ENCODE measurements at regions not wholly inside any gene's neighbourhood (a gene's known extent, or its start where the extent isn't known, plus 50 kb on each side); places are given as distances from the start of the nearest gene placed in this dataset.

DNA sequence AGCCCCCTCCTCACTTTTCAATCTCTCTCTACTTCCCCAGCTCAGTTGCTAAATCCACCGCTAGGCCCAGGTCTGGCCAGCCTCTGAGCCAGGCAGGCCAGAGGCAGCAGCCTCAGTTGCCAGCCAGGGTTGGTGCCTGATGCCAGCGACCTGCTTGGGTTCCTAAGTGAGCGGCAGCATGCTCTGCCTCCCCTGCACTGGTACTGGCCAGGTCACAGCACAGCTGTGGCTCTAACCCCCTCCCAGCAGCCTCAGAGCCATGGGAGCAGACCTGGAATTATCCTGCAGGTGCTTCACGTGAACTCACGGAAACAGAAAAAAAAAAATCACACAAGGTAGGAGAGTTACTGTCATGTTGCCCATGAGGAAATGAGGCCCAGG is 82.5 kb upstream of the ATF3 start:
- no peak for DNase-seq

DNA sequence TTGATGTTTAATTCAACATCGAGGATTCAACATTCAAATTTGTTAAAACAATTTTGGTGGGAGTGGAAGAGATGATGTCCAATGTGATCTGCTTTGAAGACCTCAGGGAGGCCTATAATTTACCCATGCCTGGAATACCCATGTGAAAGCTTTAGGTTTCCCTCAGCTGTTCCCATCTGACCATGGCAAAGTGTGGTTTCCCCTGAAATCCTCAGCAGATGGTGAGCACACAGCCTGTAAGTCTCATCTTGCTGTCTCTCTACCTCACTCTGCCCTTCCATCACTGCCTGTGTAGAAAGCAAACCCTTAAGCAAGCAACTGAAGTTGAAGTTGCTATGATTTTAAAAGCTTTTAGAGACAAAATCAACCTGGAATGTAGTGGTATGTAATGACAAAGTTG is 80.1 kb upstream of the ATF3 start:
- no peak for DNase-seq

DNA sequence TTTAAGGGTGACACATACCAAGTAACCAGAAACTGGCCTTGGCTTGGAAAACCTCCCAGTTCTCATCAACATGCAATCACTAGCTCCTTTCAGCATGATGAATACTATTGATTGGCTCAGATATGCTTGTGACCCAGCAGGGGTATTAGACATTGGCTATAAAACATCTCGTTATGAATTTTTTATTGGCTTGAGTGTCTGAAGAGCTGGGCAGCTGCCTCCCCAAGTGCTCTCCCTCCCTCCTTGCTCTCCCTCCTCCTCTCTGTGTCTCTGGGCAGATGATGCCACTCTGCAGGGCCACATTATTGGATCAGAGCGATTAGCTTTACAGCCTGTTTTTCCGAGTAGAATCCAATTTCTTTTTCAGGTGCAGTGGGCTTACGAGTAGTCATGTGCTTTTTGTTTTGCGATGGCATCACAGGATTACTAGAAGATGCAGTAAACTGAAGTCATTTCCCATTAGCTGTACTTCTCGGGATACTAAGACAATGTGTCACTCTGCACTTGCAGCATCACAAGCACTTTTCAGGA is 79.3 kb upstream of the ATF3 start:
- no peak for DNase-seq

DNA sequence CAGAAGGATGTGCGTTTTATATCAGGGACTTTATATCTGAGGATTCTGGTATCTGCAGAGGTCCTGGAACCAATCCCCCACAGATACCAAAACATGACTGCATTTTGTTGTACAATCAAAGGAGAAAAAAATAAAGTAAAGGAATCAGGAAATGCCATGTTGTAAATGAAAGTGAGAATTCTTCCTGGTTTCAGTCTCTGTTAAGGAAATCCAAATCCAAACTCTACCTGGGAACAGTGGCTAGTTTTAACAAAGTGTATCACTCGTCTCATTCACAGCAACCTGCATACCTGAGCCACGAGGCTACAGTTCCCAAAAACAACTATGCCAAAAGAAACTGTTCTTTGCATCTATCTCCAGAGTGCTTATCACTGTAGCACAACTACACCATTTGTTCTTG is 77.3 kb upstream of the ATF3 start:
- DNase-seq, result no peak

DNA sequence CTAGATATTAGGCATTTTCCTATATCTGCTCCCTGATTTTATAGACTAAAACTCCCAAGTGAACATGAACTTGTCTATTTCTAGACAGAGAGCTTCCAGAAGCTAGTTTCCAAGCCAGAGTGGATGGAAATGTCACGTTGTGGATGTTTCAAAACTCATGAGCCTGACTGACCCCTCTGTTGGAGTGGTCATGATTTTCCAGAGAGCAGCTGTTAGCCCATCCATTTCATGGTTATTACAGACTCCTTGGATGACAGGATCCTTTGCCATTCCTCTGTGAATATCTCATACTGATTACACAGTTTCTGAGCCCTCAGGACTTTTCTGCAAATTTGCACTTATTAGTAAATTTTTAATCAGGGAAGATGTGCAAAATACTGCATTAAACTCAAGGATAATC is 76.8 kb upstream of the ATF3 start:
- DNase-seq, result no peak

DNA sequence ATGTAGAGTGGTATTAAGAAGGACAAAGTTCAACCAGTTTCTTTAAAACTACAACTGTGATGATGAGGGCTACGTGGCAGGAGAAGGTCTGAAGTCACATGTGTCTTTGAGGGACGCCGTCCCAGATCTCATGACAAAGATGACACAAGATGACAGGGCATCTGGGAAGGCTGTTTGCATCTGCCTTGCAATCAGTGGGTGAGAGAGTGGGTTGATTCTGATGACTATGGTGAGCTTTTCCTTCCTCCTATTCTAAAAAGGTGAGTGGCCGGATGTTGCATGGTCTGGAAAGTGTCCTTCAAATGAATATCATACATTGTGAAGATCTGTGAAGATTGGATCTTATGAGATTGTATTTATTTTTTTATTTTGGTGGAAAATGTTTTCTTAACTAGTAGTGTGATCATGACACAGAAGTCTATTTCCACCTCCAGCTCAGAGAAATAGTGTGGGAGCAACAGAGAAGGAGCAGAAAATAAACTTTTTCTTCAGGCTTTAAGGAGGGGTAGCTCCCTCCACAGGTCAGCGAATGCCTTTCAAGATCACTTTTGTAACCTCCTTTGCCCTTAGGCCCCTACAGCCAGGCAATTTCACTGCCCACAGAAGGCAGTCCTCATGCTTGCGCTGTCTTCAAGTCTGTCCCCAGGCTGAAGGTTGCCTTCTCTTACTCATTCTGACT is 76.0 kb upstream of the ATF3 start:
- DNase-seq, result no peak

DNA sequence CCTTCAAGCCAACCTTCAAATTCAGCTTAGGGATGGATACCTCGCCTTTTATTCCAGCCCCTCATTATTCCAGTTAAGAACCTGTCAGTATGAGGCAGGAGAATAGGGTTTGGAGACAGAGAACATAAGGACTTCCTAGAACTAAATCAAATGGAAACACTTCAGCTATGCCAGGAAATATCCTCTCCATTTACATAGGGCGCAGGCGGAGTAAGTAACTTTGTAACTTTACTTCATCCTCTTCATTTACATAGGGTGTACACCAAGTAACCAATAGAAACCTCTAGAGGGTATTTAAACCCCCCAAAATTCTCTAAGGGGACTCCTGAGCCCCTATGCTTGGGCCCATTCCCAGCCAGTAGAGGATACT is 75.4 kb upstream of the ATF3 start:
- no peak for DNase-seq

DNA sequence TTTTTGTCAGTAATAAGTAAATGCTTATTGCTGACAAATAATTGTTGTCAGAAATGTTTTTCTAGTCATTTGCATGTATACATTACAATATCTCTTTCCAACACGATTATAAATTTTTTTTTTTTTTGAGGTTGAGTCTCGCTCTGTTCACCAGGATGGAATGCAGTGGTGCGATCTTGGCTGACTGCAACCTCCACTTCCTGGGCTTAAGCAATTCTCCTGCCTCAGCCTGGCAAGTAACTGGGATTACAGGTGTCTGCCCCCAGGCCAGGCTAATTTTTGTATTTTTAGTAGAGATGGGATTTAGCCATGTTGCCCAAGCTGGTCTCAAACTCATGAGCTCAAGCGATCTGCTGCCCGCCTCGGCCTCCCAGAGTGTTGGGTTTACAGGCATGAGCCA is 72.0 kb upstream of the ATF3 start:
- no peak for DNase-seq

DNA sequence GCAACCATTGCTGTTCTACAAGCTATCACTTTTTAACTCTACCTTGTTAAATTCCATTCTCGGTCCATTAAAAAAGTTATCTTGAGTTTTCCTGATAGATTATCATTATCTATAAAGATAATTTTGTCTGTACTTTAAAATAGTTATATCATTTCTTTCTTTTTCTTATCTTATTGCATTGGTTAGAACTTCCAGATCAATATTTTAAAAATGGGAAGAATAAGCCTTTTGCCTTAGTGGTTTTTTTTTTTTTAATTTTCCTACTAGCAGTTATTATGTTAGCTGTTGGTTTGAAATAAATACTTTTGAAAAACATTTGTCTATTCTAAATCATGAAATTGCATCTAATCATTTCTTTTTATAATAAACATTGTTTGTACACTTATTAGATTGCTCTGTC is 71.0 kb upstream of the ATF3 start:
- no peak for DNase-seq

DNA sequence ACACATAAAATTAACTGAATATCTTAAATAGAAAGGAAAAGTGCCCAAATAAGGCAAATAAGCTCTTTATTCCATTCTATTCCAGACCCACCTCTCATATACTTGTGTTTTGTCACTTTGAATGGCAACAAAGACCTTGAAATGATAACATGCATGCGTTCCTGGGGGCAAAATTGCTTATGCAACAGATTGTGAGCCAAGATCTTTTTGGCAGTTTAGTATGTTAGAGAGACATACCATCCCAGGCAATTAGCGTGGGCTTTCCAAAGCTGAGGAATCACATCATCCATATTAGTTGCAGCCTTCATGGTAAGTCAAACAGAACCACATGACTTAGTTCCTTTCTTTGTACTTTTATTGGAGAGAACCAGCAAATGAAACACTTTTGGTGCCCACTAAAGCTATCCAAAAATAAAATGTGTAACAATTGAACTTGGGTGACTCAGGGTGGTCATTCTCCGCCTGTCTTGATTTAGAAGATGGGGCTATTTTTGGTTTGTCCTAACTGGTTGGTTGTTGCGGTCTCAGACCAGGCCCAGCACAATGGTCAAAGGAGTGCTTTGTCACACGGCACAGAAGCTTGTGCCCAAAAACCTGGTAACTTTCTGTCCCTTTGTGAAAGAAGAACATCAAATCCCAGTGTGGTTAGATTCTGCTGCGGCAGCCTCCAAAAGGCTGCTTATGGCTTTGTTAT is 68.7 kb upstream of the ATF3 start:
- no peak for DNase-seq

DNA sequence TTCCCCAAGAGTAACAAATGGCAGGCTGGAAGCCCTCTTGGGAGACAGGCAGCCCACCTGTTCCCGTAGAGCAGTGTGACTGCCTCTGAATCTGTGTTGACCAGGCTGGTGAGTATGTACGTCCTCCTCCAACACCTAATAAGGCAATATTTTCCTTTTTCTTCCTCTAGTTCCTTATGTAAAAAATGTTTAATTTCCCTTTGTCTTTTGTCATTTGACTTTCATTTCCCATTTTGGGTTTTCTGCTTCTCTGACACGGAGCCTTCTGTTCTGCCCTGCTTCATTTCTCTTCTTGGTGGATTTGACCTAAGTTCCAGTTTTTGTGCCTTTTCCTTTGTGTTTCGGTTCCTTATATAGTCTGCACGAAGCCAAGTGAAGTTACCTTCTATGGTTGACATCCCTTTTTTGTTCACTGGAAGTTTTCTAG is 65.8 kb upstream of the ATF3 start:
- no peak for DNase-seq

DNA sequence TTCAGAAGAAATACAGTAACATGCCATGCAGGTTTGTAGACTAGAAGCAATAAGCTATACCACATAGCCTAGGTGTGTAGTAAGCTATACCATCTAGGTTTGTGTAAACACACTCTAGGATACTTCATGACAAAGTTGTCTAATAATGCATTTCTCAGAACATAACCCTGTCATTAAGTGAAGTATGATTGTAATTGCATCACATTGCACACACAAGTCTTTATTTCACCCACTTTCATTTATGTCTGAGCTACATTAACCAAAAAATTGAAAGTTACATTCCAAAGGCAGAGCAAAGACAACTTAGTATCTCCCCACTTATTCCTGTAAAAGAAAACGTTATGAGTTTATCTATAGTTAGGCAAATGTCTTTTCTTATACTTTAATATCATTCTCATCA is 64.5 kb upstream of the ATF3 start:
- DNase-seq, result no peak

DNA sequence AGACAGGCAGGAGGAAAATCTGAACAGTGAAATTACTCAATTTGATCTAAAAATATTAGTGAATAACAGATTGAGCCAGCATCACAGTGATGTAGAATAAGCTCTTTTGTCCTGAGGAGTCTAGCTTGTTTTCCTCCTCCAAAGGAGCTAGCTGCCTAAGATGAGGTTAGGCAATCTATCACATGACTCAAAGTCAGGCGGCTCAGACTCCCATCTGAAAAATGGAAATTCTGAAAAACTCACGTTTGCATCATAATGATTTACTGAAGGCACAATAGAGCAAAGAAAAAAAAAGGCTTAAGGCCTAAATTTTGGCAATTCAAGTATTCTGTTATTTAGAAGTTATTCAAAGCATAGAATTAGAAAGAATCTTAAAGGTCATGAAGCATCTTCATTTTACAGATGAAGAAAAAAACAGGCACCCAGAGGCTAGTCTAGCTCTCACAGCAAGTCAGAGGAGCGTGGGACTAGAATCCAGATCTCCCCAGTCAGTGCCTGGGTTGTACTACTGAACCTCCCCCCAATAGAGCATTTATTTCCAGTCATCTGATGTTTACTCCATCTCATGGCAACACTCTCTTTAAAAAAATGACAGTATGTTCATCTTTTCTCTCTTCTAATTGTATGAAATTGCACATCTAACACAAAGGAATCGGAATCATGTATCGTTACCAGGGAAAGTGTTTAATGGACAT is 62.5 kb upstream of the ATF3 start:
- no peak for DNase-seq

DNA sequence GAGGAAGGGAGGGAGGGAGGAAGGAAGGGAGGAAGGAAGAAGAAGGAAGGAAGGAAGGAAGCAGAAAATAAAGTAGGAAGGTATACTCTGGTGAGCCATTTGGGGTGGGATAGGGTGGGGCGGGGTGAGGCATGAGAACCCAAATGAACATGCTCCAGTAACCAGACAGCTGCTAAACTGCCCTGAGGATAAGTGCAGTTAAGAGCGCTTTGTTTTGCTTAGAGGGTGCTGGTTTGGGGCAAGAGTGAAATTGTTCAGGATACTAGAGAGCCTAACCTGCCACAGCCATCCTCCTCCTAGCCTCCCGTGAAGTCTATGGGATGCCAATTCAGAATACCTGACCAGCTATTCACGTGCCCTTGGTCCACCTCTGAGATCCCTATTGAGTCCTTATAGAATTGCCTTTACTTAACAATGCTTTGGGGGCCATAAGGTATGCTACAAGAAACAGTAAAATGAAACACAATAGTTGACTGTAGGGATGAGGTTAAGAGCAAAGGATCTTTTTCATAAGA is 59.0 kb upstream of the ATF3 start:
- DNase-seq, result no peak

DNA sequence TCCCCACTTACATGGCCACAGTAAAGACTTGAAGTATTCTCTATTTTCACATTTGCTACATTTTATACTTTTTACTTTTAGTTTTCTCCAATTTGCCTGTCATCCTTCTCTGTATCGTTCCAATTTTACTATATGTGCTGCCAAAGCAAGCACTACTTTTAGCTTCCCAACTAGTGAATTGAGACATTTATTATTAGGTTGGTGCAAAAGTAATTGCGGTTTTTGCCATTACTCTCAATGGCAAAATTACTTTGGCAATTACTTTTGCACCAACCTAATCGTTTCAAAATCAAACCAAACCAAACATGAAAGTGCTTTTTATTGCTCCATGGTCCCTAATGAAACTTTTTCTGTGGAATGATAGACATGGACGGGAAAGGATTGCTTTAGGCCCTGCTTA is 56.6 kb upstream of the ATF3 start:
- no peak for DNase-seq

DNA sequence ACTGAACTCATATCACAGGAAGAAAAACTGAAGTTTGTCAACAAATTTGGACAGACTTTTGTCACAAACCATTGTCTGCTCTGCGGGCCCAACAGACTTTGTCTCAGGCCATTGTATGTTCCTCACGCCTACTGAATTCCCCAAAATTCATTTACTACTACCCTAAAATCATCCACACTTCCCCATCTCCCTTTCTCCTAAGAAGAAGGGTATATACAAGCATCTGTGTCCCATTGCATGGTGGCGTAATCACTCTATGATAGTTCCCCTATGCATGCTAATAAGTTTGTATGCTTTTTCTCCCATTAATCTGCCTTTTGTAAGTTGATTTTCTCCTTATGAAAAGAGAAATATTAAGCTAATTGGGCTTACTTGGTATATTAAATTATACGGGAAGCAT is 54.9 kb upstream of the ATF3 start:
- DNase-seq, result no peak

DNA sequence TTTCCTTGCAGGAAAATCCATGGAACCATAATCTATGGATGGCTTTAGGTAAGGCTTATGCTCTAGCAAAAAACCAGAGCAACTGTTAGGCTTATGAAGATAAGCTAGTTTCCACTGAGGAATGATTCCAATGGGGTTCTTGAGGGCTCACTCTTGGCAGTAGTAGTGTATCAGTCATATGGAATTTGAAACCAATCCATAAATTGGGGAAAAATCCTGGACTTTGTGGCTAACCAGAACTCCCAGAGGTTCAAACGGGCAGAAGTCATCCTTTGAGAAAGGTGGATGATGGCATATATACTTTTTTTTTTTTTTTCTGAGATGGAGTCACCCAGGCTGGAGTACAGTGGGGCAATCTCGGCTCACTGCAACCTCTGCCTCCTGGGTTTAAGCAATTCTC is 54.2 kb upstream of the ATF3 start:
- no peak for DNase-seq

DNA sequence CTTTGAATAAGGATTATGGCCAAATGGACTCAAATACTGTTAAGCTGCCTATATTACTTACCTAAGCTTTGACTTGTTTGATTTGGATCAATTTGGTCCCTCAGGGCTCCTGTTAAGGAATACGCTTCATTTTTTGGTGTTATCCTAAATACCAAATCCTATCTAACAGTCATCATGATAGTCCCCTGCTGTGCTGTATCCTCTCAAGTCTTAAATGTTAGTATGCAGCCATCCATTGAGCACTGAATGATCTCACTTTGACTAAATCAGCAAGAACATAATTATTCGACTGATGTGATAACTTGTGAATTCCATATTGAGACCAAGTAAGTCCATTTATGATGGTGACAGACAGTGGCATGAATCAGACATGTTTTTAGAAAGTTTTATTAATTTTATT is 53.1 kb upstream of the ATF3 start:
- DNase-seq, result no peak

DNA sequence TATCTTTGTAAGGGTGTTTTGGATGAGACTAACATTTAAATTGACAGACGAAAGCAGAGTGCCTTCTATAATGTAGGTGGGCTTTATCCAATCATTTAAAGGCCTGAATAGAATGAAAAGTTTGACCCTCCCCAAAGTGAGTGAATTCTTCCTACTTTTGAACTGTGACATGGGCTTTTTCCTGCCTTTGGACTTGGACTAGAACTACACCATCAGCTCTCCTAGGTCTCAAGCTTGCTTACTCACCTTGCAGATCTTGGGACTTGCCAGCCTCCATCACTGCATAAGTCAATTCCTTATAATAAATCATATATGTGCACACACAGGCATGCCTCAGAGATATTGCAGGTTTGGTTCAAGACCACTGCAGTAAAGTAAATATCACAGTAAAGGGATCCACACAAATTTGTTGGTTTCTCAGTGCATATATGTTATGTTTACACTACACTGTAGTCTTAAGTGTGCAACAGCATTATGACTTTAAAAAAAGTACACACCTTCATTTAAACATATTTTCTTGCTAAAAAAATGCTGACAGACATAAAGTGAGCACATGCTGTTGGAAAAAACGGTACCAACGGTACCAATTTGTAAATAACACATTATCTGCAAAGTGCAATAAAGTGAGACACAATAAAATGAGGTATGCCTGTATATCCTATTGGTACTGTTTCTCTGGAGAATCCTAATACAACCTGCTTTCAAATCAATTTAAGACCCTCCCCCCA is 51.6 kb upstream of the ATF3 start:
- DNase-seq, result no peak

DNA sequence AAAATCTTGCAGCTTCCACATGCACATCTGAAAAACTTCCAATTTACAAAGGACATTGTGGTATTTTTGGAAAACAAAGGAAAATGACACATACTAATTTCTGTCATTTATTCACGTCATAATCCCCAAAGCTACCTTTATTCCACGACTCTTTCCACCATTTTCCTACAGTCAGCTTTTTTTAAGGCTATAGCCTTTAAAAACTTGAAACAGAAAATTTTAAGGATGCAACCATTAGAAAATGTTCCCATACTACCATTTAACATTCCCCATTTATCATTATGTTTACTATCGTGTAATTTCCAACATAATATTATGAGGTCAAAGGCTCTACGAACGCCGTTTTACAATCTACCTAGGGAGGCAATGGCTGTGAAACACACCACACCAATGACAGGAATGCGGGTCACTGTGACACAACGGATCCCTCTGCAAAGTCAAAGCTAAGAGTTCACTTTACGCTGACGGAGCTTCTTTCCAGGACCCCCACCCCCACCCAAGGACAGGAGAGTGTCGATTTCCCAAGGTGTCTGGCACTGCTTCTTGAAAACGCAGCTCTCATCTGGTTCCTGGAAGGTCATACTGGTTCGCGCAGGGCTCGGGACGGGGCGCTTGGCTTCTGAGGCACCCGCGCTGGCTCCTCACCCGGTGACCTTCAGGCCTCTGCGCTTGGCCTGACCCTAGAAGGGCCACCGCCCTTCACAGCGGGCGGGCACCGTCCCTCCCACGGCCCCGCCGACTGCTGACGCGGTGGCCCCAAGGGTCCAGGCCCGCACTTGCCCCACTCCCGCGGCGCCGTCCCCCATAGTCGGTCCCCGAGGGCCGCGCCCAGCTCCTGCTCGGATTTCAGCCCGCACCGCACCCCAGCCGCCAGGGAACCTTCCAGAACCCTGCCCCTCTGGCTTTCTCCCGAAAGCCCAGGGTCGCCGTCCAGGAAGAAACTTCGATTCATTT is 50.5 kb upstream of the ATF3 start:
- peak; percentile 35 for DNase-seq

Data from left kidney (tissue), 1 donor.